Cardiac fibroblast (primary cell): ENCODE measurements at regions not wholly inside any gene's neighbourhood (a gene's known extent, or its start where the extent isn't known, plus 50 kb on each side); places are given as distances from the start of the nearest gene placed in this dataset.
"Not testable (repeated sequence)": the region's sequence is repeated elsewhere in the genome, so short reads cannot be mapped to it uniquely, and the experiment has no call there.

Experiments
- DNase-seq, 2 donors: peaks; one replicate each; pipeline versions ENCODE4 v3.0.0 to v3.0.0-alpha.2; 2010; ENCODE audit warnings: low read depth in 2 of 2
- H3K4me3 ChIP-seq, 2 donors: replicated peaks in 1 of 2; 1 replicate in 1 of 2; 2 replicates in 1 of 2; pipeline ENCODE4 v1.5.1; 2011; ENCODE audit warnings: low read depth in 2 of 2, low read length in 2 of 2, mild to moderate bottlenecking in 2 of 2, moderate library complexity in 1 of 2
- CTCF ChIP-seq: IDR thresholded peaks from one replicate; pipeline ENCODE4 v1.5.1; 2011; ENCODE audit warnings: low read depth, mild to moderate bottlenecking, low read length, inconsistent platforms

GRCh38 chr1:228887960-228888359 lies 152.7 kb downstream of the RHOU start:
- no peak for DNase-seq
- no peak overlapping the region for H3K4me3 ChIP-seq
- TF ChIP-seq CTCF: no peak

- TF ChIP-seq CTCF: no peak
- DNase-seq: no peak
- H3K4me3 ChIP-seq: no peak overlapping the region
Measured at GRCh38 chr1:228889289-228889688, 154.0 kb downstream of the RHOU start.

GRCh38 chr1:228891272-228892034 lies 156.2 kb downstream of the RHOU start:
- no peak for DNase-seq
- no peak overlapping the region for H3K4me3 ChIP-seq
- TF ChIP-seq CTCF: no peak

GRCh38 chr1:228892200-228892599 lies 156.9 kb downstream of the RHOU start:
- not testable (repeated sequence) for DNase-seq

GRCh38 chr1:228894442-228894989 lies 159.2 kb downstream of the RHOU start:
- no peak for DNase-seq
- H3K4me3 ChIP-seq: no peak overlapping the region
- no peak for TF ChIP-seq CTCF

More at GRCh38 chr1:228892200-228892599, 156.9 kb downstream of the RHOU start:
- not testable (repeated sequence) for H3K4me3 ChIP-seq

- no peak for DNase-seq
- no peak for TF ChIP-seq CTCF
- no peak overlapping the region for H3K4me3 ChIP-seq
Measured at GRCh38 chr1:228897901-228898300, 162.6 kb downstream of the RHOU start.

GRCh38 chr1:228898582-228898992 lies 163.3 kb downstream of the RHOU start:
- no peak for DNase-seq
- no peak for TF ChIP-seq CTCF
- H3K4me3 ChIP-seq: no peak overlapping the region
